ENCODE measurements at regions not wholly inside any gene's neighbourhood (a gene's known extent, or its start where the extent isn't known, plus 50 kb on each side); places are given as distances from the start of the nearest gene placed in this dataset.

DNA sequence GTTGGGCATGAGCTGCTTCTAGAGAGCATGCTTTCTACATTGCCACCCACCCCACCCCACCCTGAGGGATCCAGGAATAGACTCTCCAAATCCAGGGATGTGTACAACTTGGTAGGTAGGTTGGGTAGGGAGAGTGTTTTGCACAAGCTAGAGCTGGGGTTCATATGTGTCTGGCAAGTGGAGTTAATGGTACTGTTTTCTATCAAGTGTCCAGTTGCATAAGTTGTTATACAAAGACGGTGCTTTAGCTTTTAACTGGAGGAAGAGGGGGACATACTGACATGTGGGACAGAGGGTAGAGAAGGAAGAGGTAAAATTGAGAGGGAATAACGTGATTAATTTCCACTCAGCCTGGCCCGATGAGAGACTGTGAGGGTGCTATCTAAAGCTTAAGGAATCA, 51.0 kb upstream of the TNC start:
- no peak for DNase-seq

DNA sequence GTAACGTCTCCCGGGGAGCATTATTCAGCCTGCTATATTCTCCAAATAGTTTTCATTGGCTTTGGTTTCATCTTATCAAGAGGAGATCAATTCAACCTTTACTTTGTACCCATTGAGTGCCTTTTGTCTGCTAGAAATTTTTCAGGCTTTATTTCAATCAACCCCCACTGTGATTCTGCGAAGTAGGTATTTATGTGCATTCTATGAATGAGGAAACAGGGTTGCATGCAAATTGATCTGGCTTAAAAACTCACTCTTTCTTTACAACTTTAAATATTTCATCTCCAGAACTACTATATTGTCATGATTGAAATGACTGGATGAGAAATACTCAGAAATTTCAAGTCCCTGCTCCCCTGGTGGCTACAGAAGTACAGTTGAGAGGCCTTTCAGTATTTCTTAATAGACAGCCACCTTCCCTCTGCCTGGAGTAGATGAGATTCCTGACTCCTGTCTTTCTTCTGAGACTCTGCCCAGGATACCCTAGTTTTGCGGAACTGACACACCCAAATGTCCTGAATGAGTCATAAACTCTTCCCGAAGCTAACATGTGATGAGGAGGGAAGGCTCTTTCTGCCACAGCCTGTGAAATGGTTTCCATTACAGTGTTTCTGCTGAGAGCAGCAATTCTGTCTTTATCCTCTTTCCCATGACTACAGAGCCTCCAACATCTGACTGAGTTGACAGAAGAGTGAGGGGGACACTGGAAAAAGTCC, 52.6 kb upstream of the TNC start:
- no peak for DNase-seq

- DNase-seq, result no peak
These were observed 54.0 kb upstream of the TNC start for GRCh38 chr9:115171921-115172388.

DNA sequence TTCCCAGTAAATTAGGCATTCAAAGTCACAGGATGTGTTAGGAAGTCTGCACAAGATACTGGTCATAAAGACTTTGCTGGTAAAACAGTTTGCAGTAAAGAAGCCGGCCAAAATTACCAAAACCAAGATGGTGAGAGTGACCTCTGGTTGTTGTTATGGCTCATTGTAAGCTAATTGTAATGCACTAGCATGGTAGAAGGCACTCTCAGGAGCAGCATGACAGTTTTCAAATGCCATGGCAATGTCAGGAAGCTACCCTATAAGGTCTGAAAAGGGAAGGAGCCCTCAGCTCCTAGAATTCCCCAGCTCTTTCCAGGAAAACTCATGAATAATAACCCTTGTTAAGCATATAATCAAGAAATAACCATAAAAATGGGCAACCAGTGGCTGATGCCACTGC, 64.3 kb upstream of the TNC start:
- DNase-seq, result no peak

GRCh38 chr9:115183436-115183835, 65.5 kb upstream of the TNC start:
- DNase-seq, result no peak

DNA sequence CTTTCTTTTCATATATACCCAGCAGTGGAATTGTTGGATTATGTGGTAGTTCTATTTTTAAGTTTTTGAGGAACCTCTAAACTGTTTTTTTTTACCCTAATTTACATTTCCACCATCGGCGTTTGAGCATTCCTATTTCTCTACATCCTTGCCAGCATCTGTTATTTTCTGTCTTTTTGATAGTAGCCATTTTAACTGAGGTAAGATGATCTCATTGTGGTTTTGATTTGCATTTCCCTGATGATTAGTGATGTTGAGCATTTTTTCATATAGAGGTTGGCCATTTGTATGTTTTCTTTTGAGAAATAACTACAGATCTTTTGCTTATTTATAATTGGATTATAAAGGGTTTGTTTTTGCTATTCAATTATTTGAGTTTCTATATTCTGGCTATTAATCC, 71.7 kb upstream of the TNC start:
- DNase-seq, result no peak

DNA sequence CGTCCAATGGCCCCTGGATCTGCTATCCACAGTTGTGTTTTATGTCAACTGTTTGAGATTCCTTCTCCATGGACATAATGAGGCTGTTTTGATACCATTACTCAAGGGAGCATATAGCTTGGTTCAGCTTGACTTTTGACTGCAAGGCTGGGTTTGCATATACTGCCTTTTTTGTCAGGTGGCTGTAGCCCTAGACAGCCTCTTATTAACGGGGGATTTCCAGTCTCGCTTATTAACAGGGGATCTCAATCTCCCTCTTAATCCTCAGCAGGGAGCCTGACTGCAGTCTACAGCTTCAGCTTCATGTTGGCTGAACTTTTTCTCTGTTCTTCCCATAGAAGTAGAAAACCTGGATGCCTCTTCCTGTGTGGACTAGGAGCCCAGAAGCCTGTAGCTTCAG, 73.7 kb upstream of the TNC start:
- DNase-seq, result no peak

DNA sequence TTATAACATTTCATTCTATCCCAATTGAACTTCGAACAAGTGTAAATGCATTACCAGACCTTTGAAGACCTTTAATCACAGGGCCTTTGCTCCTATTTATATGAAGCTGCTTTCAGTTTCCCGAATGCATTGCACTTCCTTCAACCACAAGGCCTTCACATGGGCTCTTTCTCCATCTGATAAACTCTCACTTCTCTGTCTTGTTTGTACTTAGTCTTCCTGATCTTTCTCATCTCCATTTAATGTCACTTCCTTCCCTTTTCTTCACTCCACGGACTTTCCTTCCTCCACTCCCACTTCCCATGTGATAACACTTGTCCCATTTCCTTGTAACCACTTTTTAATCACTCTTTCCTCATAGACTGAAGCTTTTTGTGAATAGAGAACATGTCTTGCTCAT, 74.3 kb upstream of the TNC start:
- DNase-seq, result peak; percentile 16

DNA sequence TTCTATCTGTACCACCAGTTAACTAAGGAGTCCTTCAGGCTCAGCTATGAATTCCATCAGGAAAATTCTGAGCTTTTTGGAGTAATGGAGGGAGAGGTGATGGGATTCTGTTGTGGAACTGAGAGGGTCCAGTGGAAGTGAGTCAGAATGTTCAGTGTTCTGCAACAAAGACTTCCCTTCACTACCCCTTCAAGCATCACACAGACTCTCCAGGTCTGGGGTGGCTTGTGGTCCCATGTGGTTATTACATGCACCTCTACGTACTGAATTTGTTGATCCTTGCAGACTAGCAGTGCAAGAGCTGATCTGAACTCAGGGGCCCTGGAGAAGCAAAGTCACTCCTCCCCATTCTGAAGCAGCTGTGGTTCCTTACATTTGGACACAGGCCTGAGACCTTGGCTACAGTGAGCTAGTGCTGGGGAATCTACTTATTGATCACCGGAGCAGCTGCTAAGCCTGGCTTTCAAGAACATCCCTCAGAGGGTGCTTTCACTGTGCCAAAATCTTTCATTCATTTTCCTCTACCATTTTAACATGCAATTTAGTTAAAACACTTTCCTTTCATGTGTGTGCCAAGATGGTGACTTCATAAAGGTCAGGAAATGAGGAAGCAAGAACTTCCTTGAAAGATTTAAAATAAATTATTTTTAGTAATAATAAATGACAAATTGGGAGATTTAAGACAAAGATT, 75.0 kb upstream of the TNC start:
- no peak for DNase-seq

- DNase-seq, result no peak
These were observed 75.8 kb upstream of the TNC start for GRCh38 chr9:115193777-115194176.

GRCh38 chr9:115194216-115194615, 76.3 kb upstream of the TNC start:
- no peak for DNase-seq

GRCh38 chr9:115195912-115196311, 78.0 kb upstream of the TNC start:
- DNase-seq, result no peak

- DNase-seq, result no peak
These were observed 79.0 kb upstream of the TNC start for GRCh38 chr9:115196919-115197318.

- no peak for DNase-seq
These were observed 80.0 kb upstream of the TNC start for GRCh38 chr9:115198001-115198400.

- no peak for DNase-seq
These were observed 83.0 kb upstream of the TNC start for GRCh38 chr9:115200711-115201505.

GRCh38 chr9:115202181-115202580, 84.2 kb upstream of the TNC start:
- no peak for DNase-seq

- no peak for DNase-seq
These were observed 85.2 kb upstream of the TNC start for GRCh38 chr9:115202960-115203751.

DNA sequence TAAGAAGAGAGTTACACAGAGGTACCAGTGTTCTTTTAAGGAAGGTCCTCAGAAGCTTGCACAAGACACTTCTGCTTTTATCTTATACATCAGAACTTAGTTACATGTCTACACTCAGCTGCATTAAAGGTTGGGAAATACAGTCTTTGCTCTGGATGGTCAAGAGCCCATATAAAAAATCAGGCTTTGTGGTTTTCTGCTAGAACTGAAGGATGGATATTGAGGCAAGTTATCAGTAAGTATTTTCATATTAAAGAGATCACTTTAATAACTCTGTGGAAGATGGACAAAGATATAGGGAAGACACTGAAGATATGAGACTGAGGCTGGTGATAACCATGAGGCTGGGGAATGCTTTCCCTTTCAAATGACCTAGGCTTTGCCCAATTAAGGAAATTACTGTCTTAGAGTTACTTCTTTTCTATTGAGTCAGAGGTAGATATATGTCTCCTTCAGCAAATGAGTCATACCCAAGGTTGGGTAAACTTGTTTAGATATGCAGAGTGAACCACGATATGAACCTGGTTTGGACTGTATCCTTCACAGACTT, 87.0 kb upstream of the TNC start:
- no peak for DNase-seq

- no peak for DNase-seq
These were observed 89.3 kb upstream of the TNC start for GRCh38 chr9:115207003-115207836.

- no peak for DNase-seq
These were observed 90.5 kb upstream of the TNC start for GRCh38 chr9:115208501-115208900.

DNA sequence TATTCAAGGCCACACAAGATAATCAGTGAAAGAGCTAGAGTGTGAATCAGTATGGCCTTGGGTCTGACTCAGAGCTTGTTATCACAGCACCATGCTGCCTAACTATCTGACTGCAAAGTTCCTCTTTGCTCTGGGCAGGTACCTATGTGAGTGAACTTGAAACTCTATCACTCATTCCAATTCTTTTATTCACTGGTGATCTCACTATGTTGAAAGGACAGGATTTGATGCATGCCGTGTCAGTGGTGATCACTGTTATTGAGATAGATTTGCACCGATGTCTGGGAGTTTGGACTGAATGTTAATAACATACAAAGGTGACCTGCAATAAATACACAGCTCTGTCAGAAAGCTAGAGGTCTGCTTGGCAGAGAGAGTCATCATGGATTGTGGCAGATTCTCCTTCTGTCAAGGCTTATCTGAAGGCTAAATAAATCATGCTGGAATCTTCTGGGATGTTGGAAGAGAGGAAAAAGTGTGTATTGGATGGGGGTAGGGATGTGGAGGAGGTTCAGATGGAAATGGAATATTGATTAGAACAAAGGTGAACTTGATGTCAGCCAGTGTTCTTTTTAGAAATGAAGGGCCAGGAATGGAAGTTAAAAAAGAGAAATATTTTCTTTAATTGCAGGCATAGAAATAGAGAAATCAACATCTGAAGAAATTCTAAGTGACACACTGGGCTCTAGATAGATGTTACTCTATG, 91.8 kb upstream of the TNC start:
- no peak for DNase-seq
